ENCODE measurements at regions not wholly inside any gene's neighbourhood (a gene's known extent, or its start where the extent isn't known, plus 50 kb on each side); places are given as distances from the start of the nearest gene placed in this dataset.

- no peak for TF ChIP-seq POLR2A (IDR thresholded peaks at IDR 0.05)
- no peak for TF ChIP-seq CTCF (IDR thresholded peaks at IDR 0.05)
Measured at GRCh38 chr14:42742084-42742483, 1135.4 kb downstream of the LRFN5 start.
